Endothelial cell of umbilical vein (primary cell): ENCODE measurements at regions not wholly inside any gene's neighbourhood (a gene's known extent, or its start where the extent isn't known, plus 50 kb on each side); places are given as distances from the start of the nearest gene placed in this dataset.

ENCODE experiments used
- BruUV-seq: library from RNA; stranded (reverse); fragments of 400-500 nt; replicated peaks from 2 replicates; lab custom pipeline; 2021; lab: Mats Ljungman, UMichigan
- CTCF ChIA-PET: fragments of 300-600, 350-600 bp; sonication (Branson Sonifier 250); formaldehyde crosslinking; loops from one replicate; lab custom pipeline; 2021; ENCODE audit warnings: antibody characterized with exemption, inconsistent platforms; lab: Charles Lee
- POLR2A ChIA-PET: fragments of 300-600, 350-600 bp; sonication (Branson Sonifier 250); formaldehyde crosslinking; loops from one replicate; lab custom pipeline; 2021; ENCODE audit warnings: antibody characterized with exemption, inconsistent platforms; lab: Charles Lee
- DNase-seq: peaks from one replicate; pipeline ENCODE4 v3.0.0-alpha.2; 2011; ENCODE audit warnings: low read depth, low spot score
- FAIRE-seq: peaks from 2 replicates; lab custom pipeline; 2011; peaks lifted over from hg19 to GRCh38; lab: Jason Lieb, UNC
- H2AFZ ChIP-seq: 2 replicates; pipeline ENCODE4 v1.6.0; 2012; ENCODE audit warnings: low read depth, low read length, control low read depth, inconsistent platforms
- H3K27ac ChIP-seq: 2 replicates; pipeline ENCODE4 v1.5.1; 2011; ENCODE audit warnings: low read depth, mild to moderate bottlenecking, control low read depth, low read length, moderate library complexity; ENCODE audit not compliant: insufficient read depth
- H3K27me3 ChIP-seq, 2 experiments: 2 replicates each; pipeline versions ENCODE4 v1.6.0 to v1.6.1; 2011; ENCODE audit warnings: low read length in 2 of 2, mixed read lengths in 1 of 2; ENCODE audit not compliant: control insufficient read depth in 2 of 2, insufficient read depth in 2 of 2
- H3K36me3 ChIP-seq, 2 experiments: 2 replicates in 1 of 2; 3 replicates in 1 of 2; pipeline ENCODE4 v1.5.1; 2011; ENCODE audit warnings: low read length in 2 of 2, mild to moderate bottlenecking in 1 of 2, moderate library complexity in 1 of 2; ENCODE audit not compliant: control insufficient read depth in 2 of 2, insufficient read depth in 2 of 2; ENCODE audit errors: extremely low read depth in 1 of 2
- H3K4me1 ChIP-seq: 3 replicates; pipeline ENCODE4 v1.5.1; 2011; ENCODE audit warnings: mild to moderate bottlenecking, low read length; ENCODE audit not compliant: control insufficient read depth, insufficient read depth; ENCODE audit errors: extremely low read depth
- H3K4me2 ChIP-seq: 2 replicates; pipeline ENCODE4 v1.6.1; 2011; ENCODE audit warnings: low read length, control low read depth, mixed read lengths; ENCODE audit not compliant: insufficient read depth
- H3K4me3 ChIP-seq, 3 experiments: fragments of 200-600 bp in 1 of 3; sonication (generic), shearing (Covaris generic) in 1 of 3; replicated peaks in 1 of 3; 2 replicates each; pipeline ENCODE4 v1.5.1; 2011 to 2016; ENCODE audit warnings: control low read depth in 3 of 3, low read length in 3 of 3, mild to moderate bottlenecking in 2 of 3, inconsistent platforms in 1 of 3, low read depth in 1 of 3, moderate library complexity in 1 of 3; ENCODE audit not compliant: insufficient read depth in 1 of 3
- H3K79me2 ChIP-seq: 2 replicates; pipeline ENCODE4 v1.6.0; 2012; ENCODE audit warnings: low read length, inconsistent platforms; ENCODE audit not compliant: control insufficient read depth, insufficient read depth
- H3K9ac ChIP-seq: replicated peaks from 2 replicates; pipeline ENCODE3; 2011; ENCODE audit warnings: low read length, control low read depth; ENCODE audit not compliant: insufficient read depth; ENCODE audit errors: extremely low read depth
- H3K9me1 ChIP-seq: replicated peaks from 3 replicates; pipeline ENCODE4 v1.6.0; 2011; ENCODE audit warnings: mild to moderate bottlenecking, low read length; ENCODE audit not compliant: control insufficient read depth, insufficient read depth; ENCODE audit errors: extremely low read depth
- H3K9me3 ChIP-seq: replicated peaks from 2 replicates; pipeline ENCODE4 v1.5.1; 2012; ENCODE audit warnings: low read length, inconsistent platforms; ENCODE audit not compliant: control insufficient read depth, insufficient read depth
- H4K20me1 ChIP-seq: replicated peaks from 2 replicates; pipeline ENCODE3; 2011; ENCODE audit warnings: mild to moderate bottlenecking, low read length; ENCODE audit not compliant: control insufficient read depth, insufficient read depth; ENCODE audit errors: extremely low read depth
- CTCF ChIP-seq, 2 donors: IDR thresholded peaks; 1 replicate in 1 of 2; 2 replicates in 1 of 2; pipeline ENCODE4 v1.5.1; 2011; ENCODE audit warnings: low read length in 2 of 2, mild to moderate bottlenecking in 2 of 2, moderate library complexity in 2 of 2, control low read depth in 1 of 2, inconsistent platforms in 1 of 2, low read depth in 1 of 2; ENCODE audit not compliant: insufficient read depth in 1 of 2; ENCODE audit errors: extremely low read depth in 1 of 2
- EZH2 ChIP-seq: IDR thresholded peaks from 2 replicates; pipeline ENCODE4 v1.6.1; 2012; ENCODE audit warnings: borderline replicate concordance, low read depth, mild to moderate bottlenecking, moderate library complexity, low read length, inconsistent platforms; ENCODE audit not compliant: severe bottlenecking
- FOS ChIP-seq: IDR thresholded peaks from 2 replicates; pipeline ENCODE4 v1.6.1; 2011; ENCODE audit warnings: mild to moderate bottlenecking, low read length, moderate library complexity, borderline replicate concordance; ENCODE audit not compliant: insufficient read depth
- GATA2 ChIP-seq: IDR thresholded peaks from 2 replicates; pipeline ENCODE4 v1.7.0; 2011; ENCODE audit warnings: low read depth, mild to moderate bottlenecking, moderate library complexity, mixed read lengths, low read length; ENCODE audit not compliant: insufficient read length, insufficient read depth
- JUN ChIP-seq: IDR thresholded peaks from 2 replicates; pipeline ENCODE4 v1.6.1; 2011; ENCODE audit warnings: borderline replicate concordance, low read depth; ENCODE audit not compliant: insufficient read length, insufficient read depth
- MAX ChIP-seq: IDR thresholded peaks from 2 replicates; pipeline ENCODE4 v1.6.1; 2011; ENCODE audit not compliant: insufficient read depth, insufficient read length
- MYC ChIP-seq: IDR thresholded peaks from one replicate; pipeline ENCODE4 v1.6.1; 2011; ENCODE audit warnings: mild to moderate bottlenecking, low read depth, low read length
- POLR2A ChIP-seq: IDR thresholded peaks from 2 replicates; pipeline ENCODE4 v1.6.1; 2012; ENCODE audit warnings: low read depth, mild to moderate bottlenecking, control low read depth, low read length
- POLR2AphosphoS5 ChIP-seq: IDR thresholded peaks from 2 replicates; pipeline ENCODE4 v1.6.1; 2012; ENCODE audit warnings: low read depth, mild to moderate bottlenecking, control low read depth, low read length, moderate library complexity; ENCODE audit not compliant: insufficient read depth
- dilution Hi-C: fragments of 300-500 bp; cut with MboI; formaldehyde crosslinking; loops from one replicate; pipeline ENCODE4 v1.15.0; 2019; ENCODE audit warnings: low sequenced_read_pairs; ENCODE audit not compliant: extremely low pct_ligation_motif_present
- intact Hi-C: fragments of 100-400 bp; cut with micrococcal nuclease; formaldehyde crosslinking; loops from one replicate; pipeline ENCODE4 v1.10.0; 2022

GRCh38 chr20:17798601-17799000 lies 98.8 kb downstream of the BANF2 start:
- Histone ChIP-seq H3K9me1 (no peaks in the 10 kb centered on the region), H3K27ac (no peak overlapping the region), H3K4me1 (no peaks in the 10 kb centered on the region), H3K9ac (no peak overlapping the region), H3K36me3 (no peaks in the 10 kb centered on the region), H3K4me3 (no peak overlapping the region), H4K20me1 (no peaks in the 10 kb centered on the region), H3K79me2 (no peaks in the 10 kb centered on the region), H3K27me3 (peaks cover 8 to 12% of the 10 kb centered on the region in 2 experiments), H3K9me3 (no peaks in the 10 kb centered on the region), H2AFZ (no peak overlapping the region), H3K4me2 (no peak overlapping the region)
- CTCF ChIA-PET: interaction anchor here (1.0 kb wide), 1 partner anchor 75 kb away, joined by 3 read pairs; no protein-coding TSS in a partner anchor
- no peak for FAIRE-seq
- dilution Hi-C loops: no loop called here
- DNase-seq: no peak
- no TSS peak for BruUV-seq
- TF ChIP-seq MAX (no peak), JUN (no peak), POLR2AphosphoS5 (no peak)
- POLR2A ChIA-PET: interaction anchor here (0.6 kb wide), 1 partner anchor 101 kb away, joined by 3 read pairs; no protein-coding TSS in a partner anchor
- intact Hi-C loops: no loop called here

- H3K4me3 ChIP-seq: no peak overlapping the region
- H3K4me2 ChIP-seq: no peak overlapping the region
- no TSS peak for BruUV-seq
- no peaks in the 10 kb centered on the region for H3K79me2 ChIP-seq
- H3K9me3 ChIP-seq: no peaks in the 10 kb centered on the region
- no peaks in the 10 kb centered on the region for H3K9me1 ChIP-seq
- H4K20me1 ChIP-seq: no peaks in the 10 kb centered on the region
- no peaks in the 10 kb centered on the region for H3K4me1 ChIP-seq
- dilution Hi-C loops: no loop called here
- peaks cover 8 to 12% of the 10 kb centered on the region in 2 experiments for H3K27me3 ChIP-seq
- POLR2A ChIA-PET: no interaction called here
- H2AFZ ChIP-seq: no peak overlapping the region
- TF ChIP-seq POLR2AphosphoS5: no peak
- no peak for TF ChIP-seq POLR2A
- no peak for TF ChIP-seq GATA2
- TF ChIP-seq EZH2: no peak
- TF ChIP-seq CTCF (IDR thresholded peaks at IDR 0.05; ENCODE audit: extremely low read depth in 1 of 2, insufficient read depth in 1 of 2, low read depth in 1 of 2, low read length in 2 of 2): no peak
- no peak for TF ChIP-seq FOS
- no peak for TF ChIP-seq MYC
- TF ChIP-seq JUN: no peak
- TF ChIP-seq MAX: no peak
- FAIRE-seq: no peak
- no peaks in the 10 kb centered on the region for H3K36me3 ChIP-seq
- DNase-seq: no peak
- CTCF ChIA-PET: interaction anchor here (1.0 to 1.4 kb wide), 2 partner anchors 15 to 77 kb away, joined by 3 read pairs; no protein-coding TSS in a partner anchor
- no peak overlapping the region for H3K9ac ChIP-seq
- intact Hi-C loops: no loop called here
- no peak overlapping the region for H3K27ac ChIP-seq
Measured at GRCh38 chr20:17797579-17797978, 97.8 kb downstream of the BANF2 start.
